Stimulated activated naive CD4-positive, alpha-beta T cell treated with Interleukin-2 at 50 U/mL for 16 hours (primary cell): ENCODE measurements at regions not wholly inside any gene's neighbourhood (a gene's known extent, or its start where the extent isn't known, plus 50 kb on each side); places are given as distances from the start of the nearest gene placed in this dataset.

Source experiments
- DNase-seq: peaks from one replicate; lab custom pipeline; 2025; lab: John Stamatoyannopoulos, UW

DNA sequence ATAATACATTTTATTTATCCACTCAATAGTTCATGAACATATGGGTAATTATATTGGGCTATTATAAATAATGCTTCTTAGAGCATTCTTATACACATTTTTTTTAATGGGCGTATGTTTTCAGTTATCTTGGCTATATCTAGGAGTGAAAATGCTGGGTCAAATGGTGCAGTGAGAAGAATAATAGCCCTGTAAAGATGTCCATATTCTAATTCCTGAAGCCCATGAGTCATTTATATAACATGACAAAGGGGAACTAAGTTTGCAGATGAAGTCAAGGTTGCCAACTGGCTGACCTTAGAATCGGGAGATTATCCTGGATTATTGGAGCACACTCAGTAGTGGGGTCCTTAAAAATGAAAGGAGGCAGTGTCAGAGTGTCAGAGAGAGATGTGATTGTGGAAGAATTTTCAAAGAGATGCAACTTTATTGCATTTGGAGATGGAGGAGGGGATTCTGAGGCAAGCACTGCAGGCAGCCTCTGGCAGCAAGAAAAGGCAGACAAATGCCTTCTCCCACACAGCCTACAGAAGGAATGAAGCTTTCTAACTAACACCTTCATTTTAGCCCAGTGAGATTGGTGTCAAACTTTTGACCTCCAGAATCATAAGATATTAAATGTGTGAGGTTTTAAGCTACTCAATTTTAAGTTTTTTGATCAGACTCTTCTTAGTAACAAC lies 106.1 kb upstream of the HS3ST1 start:
- DNase-seq, result no peak

DNA sequence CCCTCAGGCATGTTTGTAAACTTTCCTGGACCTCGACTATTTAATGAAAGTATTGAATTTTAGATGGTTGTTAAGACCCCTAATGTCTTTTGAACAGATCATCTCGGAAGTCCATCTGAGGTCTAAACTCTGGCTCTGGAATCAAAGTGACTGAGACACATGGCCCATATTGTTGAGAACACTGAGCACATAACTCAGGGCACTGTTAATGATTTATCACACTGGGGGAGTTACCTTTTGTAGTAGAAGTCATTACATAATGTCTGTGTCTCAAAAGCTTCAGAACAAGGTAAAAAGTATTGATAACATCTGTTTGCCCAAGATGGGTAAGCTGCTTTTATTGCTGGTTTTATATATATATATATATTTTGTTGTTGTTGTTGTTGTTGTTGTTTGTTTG lies 103.4 kb upstream of the HS3ST1 start:
- no peak for DNase-seq

DNA sequence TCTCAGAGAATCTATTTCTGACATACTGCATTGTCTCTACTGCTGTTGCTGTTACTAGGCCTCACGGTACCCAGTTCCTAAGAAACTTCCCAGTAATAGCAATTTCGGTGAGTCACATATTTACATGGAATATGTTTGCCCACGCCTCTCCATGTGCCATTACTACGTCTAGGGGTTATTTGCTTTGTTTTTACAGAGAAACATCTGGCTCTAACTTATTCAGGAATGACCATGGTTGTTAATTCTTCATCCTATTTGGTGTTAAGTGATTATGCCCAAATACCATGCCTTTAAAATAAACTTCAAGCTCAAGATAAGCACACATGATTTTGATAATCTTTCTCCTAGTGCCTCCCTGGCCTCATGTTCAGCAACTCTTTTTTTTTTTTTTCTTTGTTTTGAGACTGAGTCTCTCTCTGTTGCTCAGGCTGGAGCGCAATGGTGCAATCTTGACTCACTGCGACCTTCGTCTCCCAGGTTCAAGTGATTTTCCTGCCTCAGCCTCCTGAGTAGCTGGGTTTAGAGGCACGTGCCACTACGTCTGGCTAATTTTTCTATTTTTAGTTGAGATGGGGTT lies 101.0 kb upstream of the HS3ST1 start:
- no peak for DNase-seq

DNA sequence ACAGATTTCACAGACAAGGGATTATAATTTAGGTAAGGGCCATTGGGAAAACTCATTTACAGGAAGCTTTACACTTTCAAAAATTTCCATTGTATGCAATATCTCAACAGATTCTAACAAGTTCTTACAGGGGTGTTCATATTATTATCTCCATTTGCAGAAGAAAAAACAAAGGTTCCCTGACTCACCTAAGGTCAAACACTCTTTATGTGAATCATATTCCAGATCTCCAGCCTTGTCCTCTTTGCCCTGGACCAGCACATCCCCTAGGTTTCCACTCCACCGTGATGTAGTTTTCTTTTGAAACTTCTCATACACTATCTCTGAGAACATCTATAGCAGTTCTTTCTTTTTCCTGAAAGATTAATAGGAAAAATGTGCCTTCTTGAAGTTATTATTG lies 96.4 kb upstream of the HS3ST1 start:
- no peak for DNase-seq

DNA sequence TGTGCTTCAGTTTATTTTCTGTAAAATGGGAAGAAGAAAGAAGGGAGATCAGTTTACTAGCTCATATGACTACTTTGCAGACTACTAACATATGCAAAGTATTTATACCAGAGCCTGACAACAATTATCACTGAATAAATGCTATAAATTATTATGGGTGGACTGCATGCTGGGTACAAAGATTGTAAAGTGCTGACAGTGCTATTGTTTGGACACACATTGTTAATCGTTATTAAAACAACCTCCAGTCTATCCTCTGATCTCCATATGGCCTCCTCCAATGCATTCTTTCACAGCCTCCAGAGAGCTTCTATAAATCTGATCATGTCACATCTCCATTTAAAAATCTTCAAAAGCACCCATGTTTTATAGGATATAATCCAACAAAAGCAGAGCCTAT lies 90.1 kb upstream of the HS3ST1 start:
- DNase-seq, result no peak

DNA sequence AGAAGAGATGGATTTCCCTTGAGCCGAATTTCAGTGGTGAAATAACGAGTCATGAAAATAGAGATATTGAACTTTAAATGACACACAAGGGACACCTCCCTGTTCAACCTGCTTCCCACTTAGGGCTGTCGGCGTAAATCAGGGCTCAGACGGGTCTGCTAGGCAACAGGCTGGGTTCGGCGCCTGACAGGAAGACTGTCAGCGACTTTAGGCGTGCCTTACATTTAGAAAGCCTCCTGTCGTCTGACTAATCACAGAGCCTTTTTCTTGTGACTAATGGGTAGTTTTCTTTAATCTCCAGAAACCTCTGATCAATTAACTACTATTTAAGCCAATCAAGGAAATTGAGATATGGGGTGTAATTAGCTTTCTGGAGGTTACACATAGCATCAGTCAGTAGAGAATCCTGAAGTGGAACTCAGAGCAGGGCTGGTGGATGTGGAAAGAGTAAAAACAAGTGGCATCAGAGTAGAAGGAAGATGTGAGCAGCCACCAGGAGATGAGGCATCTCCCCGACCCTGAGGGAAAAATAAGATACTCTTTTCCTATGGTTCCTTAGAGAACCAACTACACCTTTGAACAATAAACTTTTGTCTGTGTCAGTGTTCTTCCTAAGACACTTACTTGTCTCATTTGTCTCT lies 86.2 kb upstream of the HS3ST1 start:
- no peak for DNase-seq

DNA sequence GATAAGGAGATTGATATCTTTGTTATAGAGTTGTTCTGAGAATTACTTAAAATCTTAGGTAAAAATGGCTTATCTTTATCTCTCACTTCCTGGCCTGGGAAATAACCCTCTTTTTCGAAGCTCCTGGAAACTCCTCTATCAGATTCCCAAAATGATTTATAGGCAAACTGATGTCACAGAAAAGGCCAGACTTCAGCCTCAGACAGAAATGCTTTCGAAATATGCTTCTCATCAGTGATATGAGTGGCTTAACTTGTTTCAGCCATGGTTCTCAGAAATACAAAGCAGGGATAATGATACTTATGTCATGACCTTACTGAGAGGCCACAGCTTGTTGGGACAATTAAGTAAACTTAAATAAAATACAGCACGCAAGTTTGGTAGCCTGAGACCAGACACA lies 85.3 kb upstream of the HS3ST1 start:
- no peak for DNase-seq

DNA sequence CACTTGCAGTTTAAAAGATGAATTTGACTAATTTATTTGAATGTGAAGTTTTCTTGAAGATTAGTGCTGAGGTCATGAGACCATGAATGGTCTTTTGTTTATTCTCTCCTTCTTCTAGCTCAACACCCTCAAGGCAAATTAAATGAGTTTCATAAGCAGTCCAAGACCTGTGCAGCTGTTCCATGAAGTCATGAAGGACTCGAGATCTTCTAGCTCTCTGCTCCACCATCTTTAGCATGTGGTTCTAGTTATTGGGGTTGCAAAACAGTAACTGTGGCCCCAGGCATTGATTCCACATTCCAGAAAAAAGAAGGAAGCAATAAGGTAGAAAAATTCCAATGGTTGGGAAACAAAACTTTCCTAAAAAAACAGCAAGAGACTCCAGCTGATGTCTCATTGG lies 84.2 kb upstream of the HS3ST1 start:
- no peak for DNase-seq

DNA sequence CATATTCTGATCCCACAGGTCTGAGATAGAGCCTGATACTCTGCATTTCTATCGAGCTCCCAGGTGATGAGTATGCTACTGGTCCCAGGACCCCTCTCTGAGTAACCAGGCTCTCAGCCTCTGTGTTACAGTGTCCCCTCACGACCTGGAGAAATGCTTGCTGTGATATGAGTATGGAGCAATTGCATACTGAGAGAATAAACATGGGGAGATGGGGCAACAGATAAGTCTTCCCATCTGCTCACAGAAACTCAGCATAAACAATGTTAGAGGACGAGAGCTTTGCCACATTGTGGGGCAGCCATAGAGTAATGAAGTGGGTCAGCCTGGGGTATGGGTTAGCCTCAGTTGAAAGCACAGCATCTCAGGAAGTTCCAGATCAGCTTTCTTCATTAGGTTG lies 82.6 kb upstream of the HS3ST1 start:
- no peak for DNase-seq

DNA sequence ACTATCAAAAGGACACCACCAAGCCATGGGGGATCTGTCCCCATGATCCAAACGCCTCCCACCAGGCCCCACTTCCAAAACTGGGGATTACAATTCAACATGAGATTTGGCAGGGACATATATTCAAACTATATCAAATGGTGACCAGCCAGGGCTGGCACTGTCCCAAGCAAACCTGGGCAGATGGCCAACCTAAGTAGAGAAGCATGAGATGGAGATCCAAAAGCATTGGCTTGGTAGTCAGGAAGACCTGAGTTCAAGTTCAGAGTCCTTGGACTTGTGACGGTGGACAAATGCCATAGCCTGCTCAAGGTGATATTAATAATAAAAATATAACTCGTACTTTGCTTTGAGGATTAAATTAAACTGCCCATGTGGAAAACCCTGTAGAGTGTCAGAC lies 79.2 kb upstream of the HS3ST1 start:
- no peak for DNase-seq

DNA sequence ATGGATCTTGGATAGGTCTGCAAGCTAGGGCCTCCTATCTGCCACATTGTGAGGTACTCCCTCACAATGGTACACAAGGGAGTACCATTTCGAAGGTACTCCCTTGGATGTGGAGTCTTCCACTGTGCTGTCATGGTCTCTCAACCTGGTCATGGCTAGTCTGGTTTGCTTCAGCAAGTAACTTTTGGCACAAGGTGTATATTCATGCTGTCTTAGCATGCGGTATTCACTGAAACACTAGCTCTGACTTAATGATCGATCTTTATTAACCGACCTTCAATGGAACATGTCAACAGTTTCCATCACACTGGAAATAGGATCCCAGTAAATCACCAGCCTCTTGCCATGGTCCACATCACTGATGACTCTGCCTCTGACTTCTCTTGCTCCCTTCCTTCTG lies 77.5 kb upstream of the HS3ST1 start:
- no peak for DNase-seq

DNA sequence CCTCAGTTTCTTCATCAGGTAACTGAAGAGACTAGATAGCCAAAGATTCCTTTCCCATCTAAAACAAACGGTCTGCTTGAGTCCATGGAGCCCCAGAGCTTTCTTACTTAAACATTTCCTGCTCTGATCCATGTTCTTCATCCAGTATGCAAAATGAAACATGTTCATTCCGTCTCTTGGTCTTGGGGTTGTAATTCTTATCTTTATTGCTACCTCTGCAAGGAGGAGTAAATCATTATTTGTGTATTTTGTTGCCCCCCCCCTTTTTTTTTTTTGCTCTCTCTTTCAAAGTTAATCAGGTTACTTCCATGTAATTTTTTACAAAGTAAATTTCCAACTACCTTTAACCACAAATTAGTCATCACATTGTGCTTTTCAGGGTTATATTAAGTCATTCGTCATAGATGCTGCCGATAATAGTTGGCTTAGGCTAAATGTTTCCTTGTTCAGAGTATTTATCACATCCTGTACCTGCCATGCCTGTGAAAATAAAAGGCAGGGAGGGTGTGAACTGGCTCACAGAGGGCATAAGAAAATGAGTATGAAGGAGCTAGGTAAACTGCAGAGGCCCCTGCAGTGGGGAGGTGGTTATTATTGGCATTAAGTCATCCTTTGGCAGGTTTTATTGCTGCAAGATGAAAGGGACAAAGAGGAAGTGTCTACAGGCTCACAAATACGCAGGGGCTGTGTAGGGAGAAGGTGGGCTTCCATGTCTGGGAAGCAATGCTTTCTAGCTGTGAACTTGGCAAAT lies 76.7 kb upstream of the HS3ST1 start:
- no peak for DNase-seq

DNA sequence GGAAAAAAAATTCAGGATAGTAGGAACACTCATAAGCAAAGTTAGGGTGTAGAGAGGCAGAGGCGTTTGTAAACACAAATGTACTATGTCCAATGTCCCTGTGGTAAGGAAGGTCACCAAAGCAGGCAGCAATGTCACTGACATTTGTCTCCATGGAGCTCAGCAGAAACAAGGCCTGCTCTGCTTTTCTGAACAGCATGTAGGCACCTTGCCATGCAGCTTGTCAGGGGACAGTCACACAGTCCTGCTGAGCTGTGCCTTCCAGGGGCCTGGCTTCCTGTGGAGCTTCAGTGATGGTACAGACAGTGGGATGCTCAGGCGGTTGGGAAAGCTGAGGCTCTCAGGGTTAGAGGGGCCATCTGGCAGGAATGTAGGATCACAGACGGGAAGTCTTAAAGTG lies 74.5 kb upstream of the HS3ST1 start:
- no peak for DNase-seq

DNA sequence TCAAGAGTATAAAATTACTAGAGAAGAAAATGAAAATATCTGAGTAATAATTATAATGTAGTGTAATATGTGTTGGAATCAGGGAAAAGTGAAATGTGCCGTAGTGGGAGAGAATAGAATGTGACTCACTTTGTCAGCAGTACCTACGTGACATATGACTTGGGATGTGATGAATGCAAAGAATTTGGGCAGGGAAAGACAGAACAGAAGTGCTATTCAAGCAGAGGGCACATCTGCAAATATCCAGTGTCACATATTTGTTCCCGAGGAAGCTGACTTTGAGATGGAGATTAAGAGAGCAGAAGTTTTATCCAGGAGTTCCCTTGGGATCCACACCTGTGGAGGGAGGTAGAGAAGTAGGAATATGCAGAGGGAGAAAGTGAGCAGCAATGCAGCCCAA lies 69.3 kb upstream of the HS3ST1 start:
- no peak for DNase-seq

DNA sequence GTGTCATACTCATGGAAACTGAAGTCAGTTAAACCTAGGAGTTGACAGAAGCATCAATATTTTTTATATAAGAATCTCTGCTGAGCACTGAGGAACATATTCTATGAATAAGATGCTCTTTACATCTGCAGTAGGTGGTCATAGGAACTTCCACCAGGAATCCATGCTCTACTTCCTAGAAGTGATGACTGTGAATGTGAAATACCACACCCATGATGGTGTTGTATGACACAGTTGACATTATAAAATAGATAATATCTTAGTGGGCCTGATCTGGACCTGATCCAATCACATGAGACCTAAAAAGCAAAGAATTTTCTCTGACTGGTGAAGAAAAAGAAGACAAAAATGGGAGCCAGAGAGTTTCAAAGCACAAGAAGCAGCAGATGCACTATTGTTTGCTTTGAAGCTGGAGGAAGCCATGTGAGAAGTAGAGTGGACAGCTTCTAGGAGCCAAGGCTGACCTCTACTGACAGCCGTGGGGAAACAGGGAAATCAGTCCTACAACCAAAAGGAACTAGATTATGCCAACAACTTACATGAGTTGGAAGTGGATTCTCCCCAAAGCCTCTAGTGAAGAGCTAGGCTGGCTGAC lies 68.6 kb upstream of the HS3ST1 start:
- DNase-seq, result no peak

DNA sequence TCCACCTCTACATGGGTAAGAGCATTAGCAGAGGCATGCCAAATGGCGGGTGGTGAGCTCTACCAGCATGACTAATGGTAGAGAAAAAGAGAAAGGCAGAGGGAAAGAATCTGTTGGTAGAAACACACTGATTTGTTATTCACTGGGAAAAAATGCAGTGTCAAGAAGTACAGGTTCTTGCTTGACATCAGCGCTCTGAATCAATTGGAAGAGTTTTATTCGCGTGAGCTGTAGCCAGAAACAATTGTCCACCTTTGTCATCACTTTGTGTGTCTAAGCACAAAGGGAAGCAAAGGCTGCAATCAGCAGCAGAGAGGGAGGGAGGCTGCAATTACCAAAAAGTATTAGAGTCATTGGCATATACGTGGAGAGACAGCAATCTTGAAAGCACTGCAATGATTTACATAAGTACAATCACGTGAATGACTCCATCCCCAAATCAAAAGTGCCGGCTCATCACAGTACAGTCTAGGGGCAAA lies 67.7 kb upstream of the HS3ST1 start:
- DNase-seq, result no peak

DNA sequence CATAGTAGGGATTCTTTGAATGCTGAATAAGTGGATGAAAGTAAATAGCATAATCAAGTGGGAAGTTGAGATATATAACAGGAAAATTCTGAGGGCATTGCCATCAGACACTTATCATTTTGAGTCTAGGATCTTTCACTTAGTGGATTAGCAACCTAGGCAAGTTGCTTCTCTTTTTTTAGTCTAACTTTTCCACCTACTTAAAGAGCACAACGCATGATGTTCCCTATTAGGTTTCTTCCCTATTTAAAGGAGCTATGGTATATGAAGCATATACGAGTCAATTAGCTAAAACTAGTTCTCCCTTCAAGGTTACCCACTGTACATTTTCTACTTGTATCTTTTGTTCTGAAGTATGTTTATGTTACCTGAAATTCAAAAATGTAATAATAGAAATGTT lies 67.1 kb upstream of the HS3ST1 start:
- DNase-seq, result no peak

DNA sequence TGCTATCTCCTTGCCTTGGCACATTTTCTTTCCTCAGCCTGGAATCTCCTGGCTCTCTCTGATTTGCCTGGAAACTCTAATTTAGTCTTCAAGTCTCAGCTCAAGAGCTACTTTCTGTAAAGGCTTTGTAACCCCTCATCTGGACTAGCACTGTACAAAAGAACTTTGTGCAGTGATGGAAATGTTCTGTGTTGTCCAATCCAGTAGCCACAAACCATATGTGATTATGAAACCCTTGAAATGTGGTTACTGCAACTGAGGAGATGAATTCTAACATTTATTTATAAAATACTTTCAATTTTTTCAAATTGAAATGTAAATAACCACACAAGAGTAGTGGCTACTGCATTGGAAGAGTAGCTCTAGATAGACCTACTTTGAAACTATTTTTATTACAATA lies 66.6 kb upstream of the HS3ST1 start:
- DNase-seq, result no peak

DNA sequence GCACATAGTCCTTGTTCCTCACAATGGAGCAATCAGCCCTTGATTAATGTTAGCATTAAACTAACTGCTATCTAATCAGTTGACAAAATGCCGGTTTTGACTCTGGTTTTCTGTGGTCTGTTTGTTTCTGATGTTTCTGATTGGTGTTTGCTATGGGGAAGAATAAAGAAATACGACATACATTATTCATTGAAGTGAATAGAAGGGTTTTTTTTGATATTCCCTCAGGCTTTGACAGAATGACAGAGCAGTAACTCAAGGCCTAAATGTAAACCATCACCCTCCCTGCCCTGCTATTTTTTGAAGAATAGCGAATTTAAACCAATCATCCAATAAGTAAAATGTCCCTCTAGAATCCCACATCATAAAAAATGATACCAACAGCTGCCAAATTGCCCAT lies 65.5 kb upstream of the HS3ST1 start:
- DNase-seq, result no peak

DNA sequence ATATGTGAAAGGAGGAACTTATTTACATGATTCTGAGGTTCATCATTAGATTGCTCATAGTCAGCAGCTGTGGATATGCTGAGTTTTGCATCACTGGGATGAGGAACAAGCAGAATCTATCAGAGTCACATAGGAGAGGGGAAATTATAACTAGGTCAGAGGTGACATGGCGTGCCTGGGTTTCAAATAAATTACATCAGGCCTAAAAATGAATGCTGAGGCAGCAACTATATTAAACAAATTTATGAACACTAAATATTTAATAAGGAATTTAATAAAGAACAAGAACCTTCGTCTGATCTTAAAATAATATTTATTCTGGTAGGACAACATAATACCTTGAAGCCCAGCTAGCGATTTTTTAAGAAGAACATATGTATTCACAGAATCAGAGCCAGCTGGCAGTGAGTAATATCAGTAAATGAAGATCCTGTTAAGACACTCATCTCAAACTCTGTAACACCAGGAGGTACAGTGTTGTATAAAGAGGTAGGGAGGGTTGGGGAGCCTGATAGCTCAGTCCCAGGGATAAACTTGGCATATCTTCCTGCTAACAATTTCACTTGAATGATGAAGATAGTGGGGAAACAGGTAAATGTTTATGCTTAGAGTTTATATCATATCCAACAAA lies 60.9 kb upstream of the HS3ST1 start:
- no peak for DNase-seq

DNA sequence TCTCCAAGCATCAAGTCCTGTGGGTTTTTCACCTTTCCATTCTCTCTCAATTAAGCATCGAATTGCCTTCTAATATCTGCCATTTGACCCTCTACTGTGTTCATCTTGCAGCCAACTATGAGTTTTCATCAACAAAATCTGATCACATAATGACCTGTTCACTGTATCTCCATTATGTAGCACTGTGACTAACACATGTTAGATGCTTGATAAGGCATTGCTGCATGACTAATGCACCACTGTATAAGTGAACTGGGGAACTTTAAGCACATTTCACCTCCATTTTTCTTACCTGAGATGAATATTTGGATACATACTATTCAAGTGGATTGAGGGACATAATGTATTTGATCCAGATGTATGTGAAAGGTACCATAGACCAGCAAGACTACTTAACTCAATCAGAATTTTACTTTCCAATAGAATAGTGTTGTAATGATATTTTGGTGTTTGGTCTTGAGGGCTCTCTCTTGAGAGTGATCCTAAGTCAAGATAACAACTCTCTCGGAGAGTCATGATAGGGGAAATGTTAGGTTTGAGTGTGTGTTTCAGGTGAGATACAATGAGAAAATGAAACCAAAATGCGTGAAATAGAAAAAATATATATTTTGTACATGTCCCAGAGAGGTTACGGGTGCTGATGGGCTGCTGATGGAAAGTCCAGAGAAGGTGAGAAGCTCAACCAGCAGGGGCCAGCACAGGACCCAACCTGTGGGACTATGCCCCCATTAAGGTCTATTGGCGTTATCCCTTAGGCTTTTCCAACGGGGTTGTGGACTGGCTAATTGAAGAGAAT lies 60.2 kb upstream of the HS3ST1 start:
- DNase-seq, result no peak
